ENCODE measurements at regions not wholly inside any gene's neighbourhood (a gene's known extent, or its start where the extent isn't known, plus 50 kb on each side); places are given as distances from the start of the nearest gene placed in this dataset.

GRCh38 chrX:50978920-50979682, 68.6 kb downstream of the BMP15 start:
- no peak for TF ChIP-seq CTCF (IDR thresholded peaks at IDR 0.05)
- TF ChIP-seq POLR2A (IDR thresholded peaks at IDR 0.05) = no peak

Data from thyroid gland (tissue), 4 donors.